ENCODE measurements at regions not wholly inside any gene's neighbourhood (a gene's known extent, or its start where the extent isn't known, plus 50 kb on each side); places are given as distances from the start of the nearest gene placed in this dataset.

DNA sequence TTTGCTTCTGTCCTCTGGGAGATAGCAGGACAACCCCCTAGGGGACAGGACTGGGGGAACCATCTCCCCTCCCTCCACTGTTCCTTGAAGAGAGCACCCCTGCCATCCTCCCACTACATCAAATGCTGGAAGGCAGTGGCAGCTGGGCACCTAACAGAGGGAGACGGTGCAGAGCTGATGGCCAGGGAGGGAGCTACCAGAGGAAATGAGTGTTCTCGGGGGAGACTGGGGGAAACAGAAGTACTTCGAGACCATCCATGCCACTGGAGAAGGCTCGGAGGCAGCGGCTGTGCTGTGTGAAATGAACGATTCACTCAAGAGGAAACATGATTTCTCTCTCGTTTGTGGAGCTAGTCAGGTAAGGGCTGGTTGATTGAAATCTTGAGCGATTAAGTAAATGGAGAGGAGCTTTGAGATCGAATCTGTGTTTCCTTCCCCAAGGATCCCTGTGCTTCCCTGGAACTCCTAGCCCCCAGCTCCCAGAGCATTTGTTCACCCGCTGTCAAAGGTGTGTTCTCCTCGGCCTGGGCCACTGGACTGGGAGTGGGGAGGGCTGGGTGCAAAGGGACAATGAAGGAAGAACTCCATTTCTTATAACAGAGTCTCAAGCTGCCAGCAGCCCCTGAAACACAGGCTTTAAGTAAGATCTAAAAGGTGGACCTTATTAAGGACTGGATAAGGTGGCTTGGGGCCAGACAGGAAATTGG is 261.3 kb upstream of the MOCS1 start:
- no peak overlapping the region for H2AFZ ChIP-seq (ENCODE audit: low read depth, low read length)
- no peaks in the 10 kb centered on the region for H3K27me3 ChIP-seq (ENCODE audit: low read depth, low read length)
- H3K36me3 ChIP-seq (replicated peaks; ENCODE audit: low read depth, low read length), result no peaks in the 10 kb centered on the region
- no peak overlapping the region for H3K4me3 ChIP-seq (ENCODE audit: low read length)
- no peaks in the 10 kb centered on the region for H3K9me3 ChIP-seq (ENCODE audit: insufficient read depth, low read length)
- peaks cover 22% of the 10 kb centered on the region for H3K4me1 ChIP-seq (ENCODE audit: low read length)
- H3K9ac ChIP-seq (ENCODE audit: low read length), result no peak overlapping the region
- H3K4me2 ChIP-seq (ENCODE audit: low read length), result no peak overlapping the region
- H3K27ac ChIP-seq (ENCODE audit: low read length), result no peak overlapping the region
- TF ChIP-seq, protein P1, sequence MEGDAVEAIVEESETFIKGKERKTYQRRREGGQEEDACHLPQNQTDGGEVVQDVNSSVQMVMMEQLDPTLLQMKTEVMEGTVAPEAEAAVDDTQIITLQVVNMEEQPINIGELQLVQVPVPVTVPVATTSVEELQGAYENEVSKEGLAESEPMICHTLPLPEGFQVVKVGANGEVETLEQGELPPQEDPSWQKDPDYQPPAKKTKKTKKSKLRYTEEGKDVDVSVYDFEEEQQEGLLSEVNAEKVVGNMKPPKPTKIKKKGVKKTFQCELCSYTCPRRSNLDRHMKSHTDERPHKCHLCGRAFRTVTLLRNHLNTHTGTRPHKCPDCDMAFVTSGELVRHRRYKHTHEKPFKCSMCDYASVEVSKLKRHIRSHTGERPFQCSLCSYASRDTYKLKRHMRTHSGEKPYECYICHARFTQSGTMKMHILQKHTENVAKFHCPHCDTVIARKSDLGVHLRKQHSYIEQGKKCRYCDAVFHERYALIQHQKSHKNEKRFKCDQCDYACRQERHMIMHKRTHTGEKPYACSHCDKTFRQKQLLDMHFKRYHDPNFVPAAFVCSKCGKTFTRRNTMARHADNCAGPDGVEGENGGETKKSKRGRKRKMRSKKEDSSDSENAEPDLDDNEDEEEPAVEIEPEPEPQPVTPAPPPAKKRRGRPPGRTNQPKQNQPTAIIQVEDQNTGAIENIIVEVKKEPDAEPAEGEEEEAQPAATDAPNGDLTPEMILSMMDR (IDR thresholded peaks at IDR 0.05; ENCODE audit: low read depth, low read length), result no peak
- no peak for TF ChIP-seq EZH2phosphoT487 (IDR thresholded peaks at IDR 0.05; ENCODE audit: low read depth)
- H4K20me1 ChIP-seq (ENCODE audit: insufficient read depth, low read length), result no peaks in the 10 kb centered on the region
- H3K79me2 ChIP-seq (ENCODE audit: low read length), result no peaks in the 10 kb centered on the region

DNA sequence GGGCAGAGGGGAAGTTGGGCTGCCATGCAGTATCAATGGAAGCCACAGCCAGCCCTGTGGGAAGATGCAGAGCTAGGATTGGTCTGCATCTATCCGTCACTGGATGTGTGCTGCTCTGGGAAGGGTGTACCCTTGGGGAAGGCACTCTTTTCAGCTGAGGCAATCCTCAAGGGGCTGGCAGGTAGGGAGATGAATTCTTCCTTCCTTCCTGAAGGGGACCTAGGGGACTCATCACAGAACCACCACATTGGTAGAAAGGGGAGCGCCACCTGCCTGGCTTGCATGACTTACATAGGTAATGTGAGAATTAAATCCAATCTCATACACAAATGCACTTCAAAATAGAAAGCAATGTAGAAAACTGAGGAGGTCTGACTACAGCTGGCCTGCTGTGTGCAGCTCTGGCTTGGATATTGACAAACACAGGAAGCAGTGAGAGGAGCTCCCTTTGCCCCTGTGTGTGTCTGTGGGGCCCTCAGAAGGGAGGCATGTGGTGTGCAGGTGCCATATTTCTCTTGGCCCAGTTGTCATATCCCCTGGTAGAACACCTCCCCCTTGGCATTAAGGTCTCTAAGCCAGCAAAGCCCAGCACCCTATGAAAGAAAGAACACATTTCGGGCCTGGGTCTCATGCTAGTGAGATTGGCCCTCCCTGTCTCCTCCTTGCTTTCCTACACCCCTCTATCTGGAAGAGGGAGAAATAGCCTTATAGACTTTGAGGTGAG is 260.3 kb upstream of the MOCS1 start:
- Histone ChIP-seq H4K20me1 (ENCODE audit: insufficient read depth, low read length) (no peaks in the 10 kb centered on the region), H3K27ac (ENCODE audit: low read length) (no peak overlapping the region), H3K27me3 (ENCODE audit: low read depth, low read length) (no peaks in the 10 kb centered on the region), H2AFZ (ENCODE audit: low read depth, low read length) (0 out of 2 replicates have a peak overlapping the region, but pooled peaks have one; percentile 30), H3K79me2 (ENCODE audit: low read length) (no peaks in the 10 kb centered on the region), H3K4me1 (ENCODE audit: low read length) (peaks cover 22% of the 10 kb centered on the region), H3K9ac (ENCODE audit: low read length) (no peak overlapping the region), H3K9me3 (ENCODE audit: insufficient read depth, low read length) (no peaks in the 10 kb centered on the region), H3K36me3 (replicated peaks; ENCODE audit: low read depth, low read length) (no peaks in the 10 kb centered on the region), H3K4me3 (ENCODE audit: low read length) (no peak overlapping the region), H3K4me2 (ENCODE audit: low read length) (no peak overlapping the region)
- TF ChIP-seq EZH2phosphoT487 (IDR thresholded peaks at IDR 0.05; ENCODE audit: low read depth), result no peak
- TF ChIP-seq, protein P1 (IDR thresholded peaks at IDR 0.05; ENCODE audit: low read depth, low read length), result peak; percentile 44

DNA sequence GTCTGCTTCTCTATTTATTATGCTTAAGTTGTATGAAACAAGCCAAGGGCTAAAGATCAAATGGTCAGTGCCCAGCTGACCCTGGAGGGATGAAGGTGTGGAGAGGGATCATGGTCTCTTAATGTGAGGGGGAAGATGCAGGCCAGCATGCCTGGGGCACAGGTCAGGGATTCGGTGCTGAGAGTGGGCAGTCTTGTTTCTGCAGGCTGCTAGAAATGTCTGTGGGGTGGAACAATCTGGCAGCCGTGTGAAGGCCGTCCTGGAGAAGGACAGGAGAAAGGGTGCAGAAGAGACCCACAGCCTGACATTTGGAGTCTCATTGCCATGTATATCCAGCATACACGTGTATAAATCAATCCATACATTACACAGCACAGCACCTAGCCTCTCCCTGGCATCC is 258.3 kb upstream of the MOCS1 start:
- Histone ChIP-seq H4K20me1 (ENCODE audit: insufficient read depth, low read length) (no peaks in the 10 kb centered on the region), H3K36me3 (replicated peaks; ENCODE audit: low read depth, low read length) (peaks cover 4% of the 10 kb centered on the region), H2AFZ (ENCODE audit: low read depth, low read length) (no peak overlapping the region), H3K4me1 (ENCODE audit: low read length) (peaks cover 19% of the 10 kb centered on the region), H3K9me3 (ENCODE audit: insufficient read depth, low read length) (peaks cover 10% of the 10 kb centered on the region; the same call in 1 of the 2 replicates), H3K4me3 (ENCODE audit: low read length) (no peak overlapping the region), H3K4me2 (ENCODE audit: low read length) (no peak overlapping the region), H3K27ac (ENCODE audit: low read length) (no peak overlapping the region), H3K27me3 (ENCODE audit: low read depth, low read length) (no peaks in the 10 kb centered on the region), H3K9ac (ENCODE audit: low read length) (no peak overlapping the region), H3K79me2 (ENCODE audit: low read length) (no peaks in the 10 kb centered on the region)
- TF ChIP-seq, protein P1 (IDR thresholded peaks at IDR 0.05; ENCODE audit: low read depth, low read length), result no peak
- no peak for TF ChIP-seq EZH2phosphoT487 (IDR thresholded peaks at IDR 0.05; ENCODE audit: low read depth)

DNA sequence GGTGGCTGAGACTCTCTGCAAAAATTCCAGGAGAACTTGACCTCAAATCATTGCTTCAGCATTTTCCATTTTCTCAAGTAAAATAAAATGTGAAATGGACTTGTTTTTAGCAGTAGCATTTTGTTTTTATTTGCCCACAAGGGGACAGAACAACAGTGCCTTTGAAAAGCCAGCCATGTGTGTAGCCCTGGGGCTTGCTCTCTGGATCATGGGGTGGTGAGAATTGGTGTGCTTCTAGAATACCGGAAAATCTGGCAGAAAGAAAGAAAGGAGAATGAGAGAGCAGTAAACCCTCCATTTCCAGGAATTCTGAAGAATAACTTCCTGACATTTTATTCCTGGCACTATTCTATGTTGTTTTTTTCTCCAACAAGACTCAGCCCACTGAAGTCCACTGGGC is 254.7 kb upstream of the MOCS1 start:
- Histone ChIP-seq H3K9ac (ENCODE audit: low read length) (no peak overlapping the region), H3K4me1 (ENCODE audit: low read length) (peaks cover 9% of the 10 kb centered on the region), H3K27ac (ENCODE audit: low read length) (no peak overlapping the region), H3K9me3 (ENCODE audit: insufficient read depth, low read length) (peaks cover 26% of the 10 kb centered on the region; the same call in 1 of the 2 replicates), H3K4me3 (ENCODE audit: low read length) (no peak overlapping the region), H3K4me2 (ENCODE audit: low read length) (no peak overlapping the region), H3K27me3 (ENCODE audit: low read depth, low read length) (no peaks in the 10 kb centered on the region), H3K79me2 (ENCODE audit: low read length) (no peaks in the 10 kb centered on the region), H4K20me1 (ENCODE audit: insufficient read depth, low read length) (no peaks in the 10 kb centered on the region), H2AFZ (ENCODE audit: low read depth, low read length) (no peak overlapping the region), H3K36me3 (replicated peaks; ENCODE audit: low read depth, low read length) (peaks cover 17% of the 10 kb centered on the region)
- no peak for TF ChIP-seq EZH2phosphoT487 (IDR thresholded peaks at IDR 0.05; ENCODE audit: low read depth)
- TF ChIP-seq, protein P1 (IDR thresholded peaks at IDR 0.05; ENCODE audit: low read depth, low read length), result no peak
